Effector memory CD8-positive, alpha-beta T cell (primary cell): ENCODE measurements at regions not wholly inside any gene's neighbourhood (a gene's known extent, or its start where the extent isn't known, plus 50 kb on each side); places are given as distances from the start of the nearest gene placed in this dataset.

Experiments
- ATAC-seq: fragments of 150-1000 bp; cut with Tn5 transposase; replicated peaks from 2 replicates; pipeline ENCODE4 v1.10.0; 2021; ENCODE audit warnings: mild to moderate bottlenecking, moderate library complexity
- DNase-seq, 3 experiments: peaks; one replicate each; pipeline ENCODE4 v3.0.0; 2021
- H3K27ac Mint-ChIP-seq, 2 donors: one replicate each; pipeline ENCODE4 v1.8.0; 2022; ENCODE audit warnings: mild to moderate bottlenecking in 2 of 2, mixed read lengths in 2 of 2, moderate library complexity in 2 of 2
- H3K27me3 Mint-ChIP-seq, 2 donors: one replicate each; pipeline ENCODE4 v1.8.0; 2022; ENCODE audit warnings: mixed read lengths in 2 of 2
- H3K36me3 Mint-ChIP-seq: one replicate; pipeline ENCODE4 v1.8.0; 2022; ENCODE audit warnings: mild to moderate bottlenecking, moderate library complexity, mixed read lengths; ENCODE audit not compliant: insufficient read depth
- H3K4me1 Mint-ChIP-seq, 2 donors: one replicate each; pipeline ENCODE4 v1.8.0; 2022; ENCODE audit warnings: low read depth in 2 of 2, mixed read lengths in 2 of 2
- H3K4me3 Mint-ChIP-seq, 2 donors: one replicate each; pipeline ENCODE4 v1.8.0; 2022; ENCODE audit warnings: mild to moderate bottlenecking in 2 of 2, mixed read lengths in 2 of 2, moderate library complexity in 2 of 2
- H3K9me3 Mint-ChIP-seq, 2 donors: one replicate each; pipeline ENCODE4 v1.8.0; 2022; ENCODE audit warnings: mixed read lengths in 2 of 2

DNA sequence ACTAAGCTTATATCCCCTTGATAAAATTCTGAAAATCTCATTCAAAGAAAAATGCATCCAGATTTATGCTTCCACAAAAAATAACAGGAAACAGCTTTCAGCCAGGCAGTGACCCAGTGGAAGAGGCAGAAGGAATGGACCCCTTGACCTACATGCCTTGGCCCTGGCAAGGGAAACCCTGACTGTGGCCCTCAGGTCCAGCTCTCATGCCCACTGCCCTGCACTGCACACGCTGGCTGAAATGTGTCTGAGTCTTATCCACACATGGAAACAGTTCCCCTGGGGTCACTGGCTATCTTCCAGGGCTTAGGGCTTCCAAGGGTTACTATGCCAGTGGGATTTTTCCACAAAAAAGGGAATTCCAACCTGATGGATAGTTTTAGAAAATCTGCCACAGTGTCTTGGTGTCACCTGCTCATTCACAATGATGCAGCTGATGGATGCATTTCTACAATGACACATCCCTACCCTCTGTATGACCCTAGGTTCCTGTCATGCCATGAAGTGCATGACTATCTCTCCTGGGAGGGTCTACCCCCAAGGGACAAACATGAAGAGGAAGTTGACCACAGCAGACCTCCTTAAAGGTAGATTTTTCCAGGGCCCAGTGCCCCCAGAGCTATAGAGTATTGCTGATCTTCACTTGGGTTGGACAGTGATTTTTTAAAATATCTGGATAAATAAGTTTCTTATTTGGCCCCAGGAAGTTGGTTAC, 121.9 kb upstream of the CD93 start:
- Mint-ChIP-seq H3K27me3 (peaks cover 25 to 45% of the 10 kb centered on the region in 2 donors), H3K27ac (no peak overlapping the region), H3K4me1 (no peaks in the 10 kb centered on the region), H3K4me3 (no peak overlapping the region), H3K36me3 (no peaks in the 10 kb centered on the region), H3K9me3 (no peaks in the 10 kb centered on the region)
- ATAC-seq (no peak), DNase-seq (no peak)

DNA sequence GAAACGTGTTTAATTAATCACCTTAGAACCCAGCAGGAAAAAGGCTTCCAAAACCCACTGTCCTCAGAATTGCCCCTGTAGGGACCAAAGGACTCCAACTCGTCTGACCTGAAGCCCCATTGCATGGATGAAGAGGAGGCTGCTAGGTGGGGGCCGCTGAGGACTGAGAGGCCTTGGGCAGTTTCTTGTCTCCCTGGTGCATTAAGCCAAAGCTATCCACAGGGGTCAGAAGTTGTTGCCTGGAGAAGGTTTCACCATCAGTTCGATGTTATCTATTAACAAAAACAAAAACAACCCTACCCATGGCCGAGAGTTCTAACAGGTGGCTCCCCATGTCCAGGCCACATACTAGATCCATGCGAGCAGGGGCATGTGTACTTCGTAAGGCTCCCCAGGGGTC, 120.9 kb upstream of the CD93 start:
- H3K27ac Mint-ChIP-seq: no peak overlapping the region
- H3K4me1 Mint-ChIP-seq: no peaks in the 10 kb centered on the region
- H3K36me3 Mint-ChIP-seq: no peaks in the 10 kb centered on the region
- ATAC-seq (no peak), DNase-seq (no peak)
- H3K27me3 Mint-ChIP-seq: peaks cover 29 to 49% of the 10 kb centered on the region in 2 donors
- no peaks in the 10 kb centered on the region for H3K9me3 Mint-ChIP-seq
- H3K4me3 Mint-ChIP-seq: no peak overlapping the region

DNA sequence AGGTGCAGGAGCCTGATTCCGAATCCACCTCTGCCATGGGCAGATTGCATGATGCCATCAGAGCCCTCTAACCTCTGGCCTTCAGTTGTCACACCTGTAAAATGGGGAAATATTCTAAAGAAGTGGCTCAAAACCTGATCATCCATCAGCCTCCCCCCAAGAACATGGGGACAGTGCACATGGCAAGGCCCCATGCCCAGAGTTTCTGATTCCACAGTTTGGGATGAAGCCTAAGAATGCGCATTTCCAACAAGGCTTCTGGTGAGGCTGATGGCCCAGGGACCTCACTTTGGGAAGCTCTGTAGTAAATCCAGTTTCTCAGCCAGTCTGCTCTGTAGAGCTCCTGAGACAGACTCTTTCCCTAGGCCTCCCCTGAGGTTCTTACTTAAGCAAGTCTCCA, 119.9 kb upstream of the CD93 start:
- no peak for DNase-seq
- Mint-ChIP-seq H3K4me3 (no peak overlapping the region), H3K27ac (no peak overlapping the region), H3K9me3 (no peaks in the 10 kb centered on the region), H3K27me3 (peaks cover 29 to 50% of the 10 kb centered on the region in 2 donors), H3K36me3 (no peaks in the 10 kb centered on the region), H3K4me1 (no peaks in the 10 kb centered on the region)
- ATAC-seq: no peak

DNA sequence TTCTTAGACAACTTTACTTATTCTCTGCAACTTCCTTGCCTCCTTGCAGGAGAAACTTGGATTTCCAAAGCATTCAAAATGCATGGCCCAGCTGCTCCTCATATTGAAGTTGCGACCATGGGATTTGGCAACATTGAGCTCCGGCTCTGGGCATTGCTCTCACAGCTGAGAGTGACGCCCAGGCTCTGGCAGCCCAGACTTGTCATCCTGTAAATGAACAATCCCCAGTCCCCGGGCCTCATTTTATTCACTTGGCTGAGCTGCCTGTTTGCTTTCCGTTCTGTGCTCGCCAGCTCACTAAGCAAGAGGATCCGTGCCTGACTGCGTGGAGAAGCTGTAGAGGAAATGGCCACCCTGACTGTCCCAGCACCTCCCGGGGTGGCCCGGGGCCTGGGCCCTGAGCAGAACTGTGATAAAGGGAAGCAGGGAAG, 119.5 kb upstream of the CD93 start:
- no peaks in the 10 kb centered on the region for H3K9me3 Mint-ChIP-seq
- H3K27ac Mint-ChIP-seq: no peak overlapping the region
- no peaks in the 10 kb centered on the region for H3K36me3 Mint-ChIP-seq
- H3K27me3 Mint-ChIP-seq: peaks cover 33 to 54% of the 10 kb centered on the region in 2 donors
- no peak for ATAC-seq
- H3K4me3 Mint-ChIP-seq: no peak overlapping the region
- H3K4me1 Mint-ChIP-seq: no peaks in the 10 kb centered on the region
- DNase-seq: no peak

DNA sequence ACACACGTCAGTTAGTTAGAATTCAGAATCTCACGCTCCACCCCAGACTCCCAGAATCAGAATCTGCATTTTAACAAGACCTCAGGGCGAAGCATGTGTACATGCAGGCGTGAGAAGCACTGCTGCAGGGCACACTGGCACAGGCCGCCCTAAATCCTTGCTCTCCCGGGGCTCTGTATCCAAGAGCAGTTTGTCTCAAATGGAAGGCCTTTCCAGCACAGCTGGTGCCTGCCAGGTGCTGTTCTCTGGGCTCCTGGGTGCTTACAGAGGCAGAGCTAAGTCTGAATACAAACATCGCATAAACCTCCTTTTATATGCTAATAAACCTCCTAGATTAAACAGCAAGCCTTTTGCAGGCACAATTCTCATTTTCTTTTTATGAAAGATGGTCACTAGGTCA, 119.1 kb upstream of the CD93 start:
- ATAC-seq: no peak
- Mint-ChIP-seq H3K4me1 (no peaks in the 10 kb centered on the region), H3K27ac (no peak overlapping the region), H3K36me3 (no peaks in the 10 kb centered on the region), H3K9me3 (no peaks in the 10 kb centered on the region), H3K4me3 (no peak overlapping the region), H3K27me3 (peaks cover 34 to 58% of the 10 kb centered on the region in 2 donors)
- no peak for DNase-seq

DNA sequence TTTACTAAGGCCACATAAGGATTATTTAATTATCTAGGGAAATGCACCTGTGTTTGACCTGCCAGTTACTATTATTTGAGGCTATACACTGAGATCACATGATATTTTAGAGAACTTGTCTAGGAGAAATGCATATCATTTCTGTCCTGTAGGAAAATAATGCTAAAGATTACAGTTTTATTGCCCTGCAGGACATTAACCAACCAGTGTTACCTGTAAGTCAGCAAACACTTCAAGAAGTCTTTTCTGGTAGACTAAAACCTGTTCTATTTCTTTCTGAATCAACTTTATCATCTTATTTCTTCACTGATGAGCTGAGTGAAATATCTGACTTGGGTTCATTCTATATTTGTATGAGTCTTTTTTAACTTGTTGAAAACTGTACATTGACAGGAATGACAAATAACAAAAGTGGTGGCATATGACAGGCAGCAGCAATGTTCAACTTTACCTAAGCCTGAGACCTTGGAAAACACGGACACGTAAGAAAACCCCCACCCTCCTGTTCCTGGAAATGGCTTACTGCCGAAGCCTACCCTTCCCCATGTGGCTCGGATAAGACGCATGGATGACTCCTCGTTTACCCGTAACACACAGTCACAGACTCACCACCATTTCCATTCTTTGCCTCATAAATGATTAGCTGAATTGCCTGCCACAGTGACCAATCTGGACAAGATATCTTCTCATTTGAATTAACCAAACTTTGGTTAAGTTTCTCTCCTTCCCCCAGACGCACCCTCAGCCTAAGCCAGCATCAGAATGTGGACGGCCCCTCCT, 118.0 kb upstream of the CD93 start:
- ATAC-seq (no peak), DNase-seq (no peak)
- peaks cover 31 to 69% of the 10 kb centered on the region in 2 donors for H3K27me3 Mint-ChIP-seq
- no peak overlapping the region for H3K4me3 Mint-ChIP-seq
- no peaks in the 10 kb centered on the region for H3K36me3 Mint-ChIP-seq
- H3K4me1 Mint-ChIP-seq: no peaks in the 10 kb centered on the region
- no peaks in the 10 kb centered on the region for H3K9me3 Mint-ChIP-seq
- no peak overlapping the region for H3K27ac Mint-ChIP-seq

DNA sequence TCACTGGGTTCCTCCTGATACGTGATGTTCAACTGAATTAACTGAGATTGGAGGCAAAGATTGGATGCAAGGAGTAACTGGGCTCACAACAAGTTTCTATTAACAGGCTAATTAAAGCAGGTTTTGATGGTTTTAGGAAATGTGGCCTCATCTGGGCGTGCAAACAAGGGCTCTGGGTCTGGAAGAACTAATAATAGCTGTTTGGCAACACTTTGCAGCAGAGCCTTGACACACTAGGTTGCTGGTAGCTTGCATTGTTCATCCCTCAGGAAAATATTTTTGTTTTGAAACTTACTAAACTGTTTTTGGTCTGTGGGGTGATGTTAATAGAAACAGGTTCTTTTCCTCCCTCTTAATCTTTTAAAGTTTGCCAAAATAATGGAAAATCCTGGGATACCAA, 117.2 kb upstream of the CD93 start:
- Mint-ChIP-seq H3K27ac (no peak overlapping the region), H3K4me1 (no peaks in the 10 kb centered on the region)
- ATAC-seq: no peak

DNA sequence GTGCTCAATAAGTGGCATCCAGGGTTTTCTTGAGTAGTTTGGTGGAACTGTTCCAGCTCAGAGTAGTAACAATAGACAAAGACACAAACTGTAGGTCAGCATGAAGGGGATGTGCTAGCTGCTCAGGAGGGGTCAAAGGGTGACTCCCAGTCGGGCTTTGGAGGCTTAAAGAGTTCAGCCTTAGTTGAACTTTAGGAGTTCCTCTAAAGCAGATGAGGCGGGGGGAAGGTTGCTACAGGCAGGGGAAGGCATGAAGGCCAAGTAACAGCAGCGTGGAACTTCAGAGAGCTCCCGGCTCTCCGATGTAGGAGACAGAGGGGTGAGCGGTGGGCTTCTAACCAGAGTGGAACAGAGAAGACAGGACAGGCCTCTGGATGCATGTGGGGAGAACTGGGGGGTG, 115.5 kb upstream of the CD93 start:
- ATAC-seq: no peak

More for the DNA sequence above, 117.2 kb upstream of the CD93 start:
- Mint-ChIP-seq H3K4me3 (no peak overlapping the region), H3K27me3 (peaks cover 34 to 75% of the 10 kb centered on the region in 2 donors), H3K36me3 (no peaks in the 10 kb centered on the region), H3K9me3 (no peaks in the 10 kb centered on the region)
- DNase-seq: no peak

DNA sequence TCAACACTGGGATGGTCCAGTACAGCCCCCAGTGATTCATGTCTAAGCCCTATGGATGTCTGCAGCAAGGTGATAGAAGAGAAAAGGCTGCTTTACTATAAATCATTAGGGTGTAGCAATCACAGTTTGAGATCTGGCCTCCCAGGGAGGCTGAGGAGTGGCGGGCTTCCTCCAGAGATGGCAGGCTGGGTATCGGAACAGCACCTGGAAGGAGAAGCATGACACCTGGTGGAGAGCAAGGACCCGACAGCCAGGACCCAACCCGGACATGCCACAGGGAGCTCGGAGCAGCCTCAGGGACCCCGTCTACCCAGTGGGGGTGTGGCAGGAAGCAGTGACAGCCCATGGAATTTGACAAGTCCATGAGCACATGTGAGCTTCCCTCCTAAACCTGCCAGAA, 114.8 kb upstream of the CD93 start:
- H3K36me3 Mint-ChIP-seq: no peaks in the 10 kb centered on the region
- DNase-seq (no peak), ATAC-seq (no peak)
- H3K27ac Mint-ChIP-seq: no peak overlapping the region
- no peak overlapping the region for H3K4me3 Mint-ChIP-seq
- H3K9me3 Mint-ChIP-seq: no peaks in the 10 kb centered on the region
- H3K27me3 Mint-ChIP-seq: peaks cover 38 to 67% of the 10 kb centered on the region in 2 donors
- H3K4me1 Mint-ChIP-seq: no peaks in the 10 kb centered on the region

More for the DNA sequence above, 115.5 kb upstream of the CD93 start:
- H3K36me3 Mint-ChIP-seq: no peaks in the 10 kb centered on the region
- H3K9me3 Mint-ChIP-seq: no peaks in the 10 kb centered on the region
- H3K27me3 Mint-ChIP-seq: peaks cover 38 to 75% of the 10 kb centered on the region in 2 donors
- DNase-seq: no peak
- H3K27ac Mint-ChIP-seq: no peak overlapping the region
- H3K4me3 Mint-ChIP-seq: no peak overlapping the region
- no peaks in the 10 kb centered on the region for H3K4me1 Mint-ChIP-seq

DNA sequence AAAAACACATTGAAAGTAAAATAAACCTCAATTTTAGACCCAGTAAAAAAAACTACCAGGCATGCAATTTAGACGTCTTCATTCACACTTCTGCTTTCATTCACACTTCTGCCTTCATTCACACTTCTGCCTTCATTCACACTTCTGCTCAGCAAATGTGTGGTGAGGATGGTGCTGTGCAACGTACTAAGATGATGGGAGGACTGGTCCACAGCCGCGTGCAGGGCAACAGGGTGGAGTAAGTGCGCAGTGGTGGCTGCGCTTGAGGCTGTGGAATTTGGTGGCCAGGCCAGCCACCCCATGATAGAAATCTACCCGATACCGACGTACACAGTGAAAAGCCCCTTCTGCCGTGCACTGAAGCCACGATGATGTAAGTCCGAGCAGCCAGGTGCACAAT, 114.3 kb upstream of the CD93 start:
- Mint-ChIP-seq H3K36me3 (no peaks in the 10 kb centered on the region), H3K4me1 (no peaks in the 10 kb centered on the region), H3K4me3 (no peak overlapping the region), H3K9me3 (no peaks in the 10 kb centered on the region), H3K27me3 (peaks cover 38 to 62% of the 10 kb centered on the region in 2 donors), H3K27ac (no peak overlapping the region)
- DNase-seq (no peak), ATAC-seq (no peak)

DNA sequence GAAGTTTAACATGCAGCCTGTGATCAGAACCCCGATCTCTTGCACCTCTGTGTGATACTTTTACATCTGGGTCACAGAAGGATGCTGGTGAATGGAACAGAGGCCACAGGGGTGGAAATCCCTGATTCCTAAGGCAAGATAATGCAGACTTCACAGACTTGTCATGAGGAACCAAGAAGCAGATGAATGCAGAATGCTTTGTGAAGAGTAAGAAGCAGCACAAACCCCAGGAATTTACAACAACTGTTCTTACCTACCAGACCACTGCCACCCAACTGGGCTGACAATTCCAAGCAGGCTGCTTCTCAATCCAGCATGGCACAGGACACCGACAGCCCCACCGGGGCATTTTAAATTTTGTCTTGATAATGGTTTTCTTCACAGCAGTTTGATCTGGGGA, 113.2 kb upstream of the CD93 start:
- no peak overlapping the region for H3K27ac Mint-ChIP-seq
- H3K9me3 Mint-ChIP-seq: no peaks in the 10 kb centered on the region
- no peaks in the 10 kb centered on the region for H3K4me1 Mint-ChIP-seq

DNA sequence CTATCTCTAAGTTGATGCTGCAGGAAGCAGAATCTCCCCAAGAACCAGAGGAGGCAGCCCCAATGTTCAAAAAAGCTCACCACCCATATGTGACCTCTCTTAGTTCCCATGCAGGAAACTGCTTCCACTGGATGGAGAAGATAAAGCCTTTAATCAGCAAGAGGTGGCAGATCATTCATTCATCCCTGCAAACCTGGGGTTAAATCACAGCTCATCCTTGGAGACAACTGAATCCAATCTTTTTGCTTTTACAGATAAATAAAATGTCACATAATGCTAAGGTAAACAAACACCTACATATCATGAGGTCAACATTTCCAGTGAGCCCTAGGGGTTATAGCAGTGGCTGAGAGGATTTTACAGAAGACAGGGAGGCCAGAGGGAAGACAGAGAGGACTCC, 112.7 kb upstream of the CD93 start:
- no peaks in the 10 kb centered on the region for H3K36me3 Mint-ChIP-seq
- DNase-seq: no peak
- H3K4me1 Mint-ChIP-seq: no peaks in the 10 kb centered on the region
- H3K4me3 Mint-ChIP-seq: no peak overlapping the region
- peaks cover 27 to 55% of the 10 kb centered on the region in 2 donors for H3K27me3 Mint-ChIP-seq
- no peak overlapping the region for H3K27ac Mint-ChIP-seq
- no peaks in the 10 kb centered on the region for H3K9me3 Mint-ChIP-seq
- no peak for ATAC-seq

More for the DNA sequence above, 113.2 kb upstream of the CD93 start:
- Mint-ChIP-seq H3K4me3 (no peak overlapping the region), H3K27me3 (peaks cover 29 to 53% of the 10 kb centered on the region in 2 donors), H3K36me3 (no peaks in the 10 kb centered on the region)
- ATAC-seq: no peak
- no peak for DNase-seq

DNA sequence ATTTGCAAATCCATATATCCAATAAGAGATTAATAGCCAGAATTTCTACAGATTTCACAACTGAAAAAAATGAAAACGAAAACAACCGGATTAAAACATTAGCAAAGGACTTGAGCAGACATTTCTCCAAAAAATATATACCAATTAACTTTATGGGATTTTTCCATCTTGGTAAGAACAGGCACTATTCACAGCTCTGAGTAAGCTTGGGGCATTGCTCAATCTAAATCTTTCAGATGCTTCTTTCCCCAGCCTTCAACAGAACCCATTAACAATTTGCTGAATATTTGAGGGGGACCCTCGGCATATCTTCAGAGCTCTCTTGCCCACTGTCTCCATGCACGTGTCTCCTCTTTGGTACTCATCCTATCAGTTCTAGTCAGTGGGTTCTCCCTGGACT, 111.7 kb upstream of the CD93 start:
- H3K4me3 Mint-ChIP-seq: no peak overlapping the region
- DNase-seq (no peak), ATAC-seq (no peak)
- no peaks in the 10 kb centered on the region for H3K9me3 Mint-ChIP-seq
- H3K36me3 Mint-ChIP-seq: no peaks in the 10 kb centered on the region
- H3K27me3 Mint-ChIP-seq: peaks cover 23 to 49% of the 10 kb centered on the region in 2 donors
- H3K4me1 Mint-ChIP-seq: no peaks in the 10 kb centered on the region
- no peak overlapping the region for H3K27ac Mint-ChIP-seq

DNA sequence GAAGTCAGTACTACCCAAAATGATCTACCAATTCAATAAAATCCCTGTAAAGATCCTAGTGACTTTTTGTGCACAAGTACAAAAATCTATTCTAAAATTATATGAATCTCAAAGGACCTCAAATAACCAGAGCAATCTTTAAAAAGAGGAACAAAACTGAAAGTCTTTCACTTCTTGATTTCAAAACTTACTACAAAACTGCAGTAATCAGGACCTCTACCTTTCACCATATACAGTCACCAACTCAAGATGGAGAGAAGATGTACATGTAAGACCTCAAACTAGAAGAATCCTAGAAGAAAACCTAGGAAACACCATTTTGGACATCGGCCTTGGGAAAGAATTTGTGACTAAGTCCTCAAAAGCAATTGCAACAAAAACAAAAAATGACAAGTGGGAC, 109.5 kb upstream of the CD93 start:
- Mint-ChIP-seq H3K4me1 (no peaks in the 10 kb centered on the region), H3K36me3 (no peaks in the 10 kb centered on the region), H3K27me3 (peaks cover 17 to 27% of the 10 kb centered on the region in 2 donors), H3K4me3 (no peak overlapping the region), H3K9me3 (no peaks in the 10 kb centered on the region), H3K27ac (no peak overlapping the region)
- DNase-seq (no peak), ATAC-seq (no peak)
